Glomerular visceral epithelial cell (primary cell): ENCODE measurements at regions not wholly inside any gene's neighbourhood (a gene's known extent, or its start where the extent isn't known, plus 50 kb on each side); places are given as distances from the start of the nearest gene placed in this dataset.

Experiments
- DNase-seq: peaks from one replicate; pipeline ENCODE4 v3.0.0-alpha.2; 2016; ENCODE audit errors: extremely low spot score

GRCh38 chr7:9856668-9857067 lies 1117.0 kb upstream of the PHF14 start:
- DNase-seq, result no peak

- no peak for DNase-seq
Measured at GRCh38 chr7:9863545-9863944, 1110.1 kb upstream of the PHF14 start.

- no peak for DNase-seq
Measured at GRCh38 chr7:9869151-9869550, 1104.5 kb upstream of the PHF14 start.

- DNase-seq, result no peak
Measured at GRCh38 chr7:9869566-9869965, 1104.1 kb upstream of the PHF14 start.

- no peak for DNase-seq
Measured at GRCh38 chr7:9870674-9871073, 1103.0 kb upstream of the PHF14 start.

- DNase-seq, result no peak
Measured at GRCh38 chr7:9874182-9874581, 1099.5 kb upstream of the PHF14 start.

- no peak for DNase-seq
Measured at GRCh38 chr7:9876053-9876452, 1097.6 kb upstream of the PHF14 start.

GRCh38 chr7:9889554-9889953 lies 1084.1 kb upstream of the PHF14 start:
- no peak for DNase-seq

GRCh38 chr7:9890092-9890491 lies 1083.6 kb upstream of the PHF14 start:
- no peak for DNase-seq

- no peak for DNase-seq
Measured at GRCh38 chr7:9891056-9891455, 1082.6 kb upstream of the PHF14 start.

- DNase-seq, result no peak
Measured at GRCh38 chr7:9900339-9900738, 1073.3 kb upstream of the PHF14 start.

- DNase-seq, result no peak
Measured at GRCh38 chr7:9921326-9921725, 1052.3 kb upstream of the PHF14 start.

- DNase-seq, result peak; percentile 14
Measured at GRCh38 chr7:9937944-9938631, 1035.6 kb upstream of the PHF14 start.

- DNase-seq, result peak; percentile 2
Measured at GRCh38 chr7:9939176-9939575, 1034.5 kb upstream of the PHF14 start.

GRCh38 chr7:9945131-9945530 lies 1028.5 kb upstream of the PHF14 start:
- no peak for DNase-seq

GRCh38 chr7:9945857-9946256 lies 1027.8 kb upstream of the PHF14 start:
- DNase-seq, result no peak

- no peak for DNase-seq
Measured at GRCh38 chr7:9955138-9955537, 1018.5 kb upstream of the PHF14 start.

GRCh38 chr7:9958486-9958885 lies 1015.2 kb upstream of the PHF14 start:
- DNase-seq, result peak; percentile 12

- no peak for DNase-seq
Measured at GRCh38 chr7:9960460-9960859, 1013.2 kb upstream of the PHF14 start.

GRCh38 chr7:9961161-9961922 lies 1012.3 kb upstream of the PHF14 start:
- no peak for DNase-seq

GRCh38 chr7:9962742-9963141 lies 1010.9 kb upstream of the PHF14 start:
- no peak for DNase-seq

- DNase-seq, result no peak
Measured at GRCh38 chr7:9978106-9979064, 995.3 kb upstream of the PHF14 start.
